Large intestine (tissue), 3 donors: ENCODE measurements at regions not wholly inside any gene's neighbourhood (a gene's known extent, or its start where the extent isn't known, plus 50 kb on each side); places are given as distances from the start of the nearest gene placed in this dataset.
"Not testable (repeated sequence)": the region's sequence is repeated elsewhere in the genome, so short reads cannot be mapped to it uniquely, and the experiment has no call there.

Experiments used
- DNase-seq, 2 donors: peaks; one replicate each; pipeline versions ENCODE4 v3.0.0 to v3.0.0-alpha.2; 2013
- H3K27ac ChIP-seq: one replicate; pipeline ENCODE4 v1.5.1; 2013; ENCODE audit warnings: low read length
- H3K27me3 ChIP-seq: 2 replicates; pipeline ENCODE4 v1.6.1; 2013; ENCODE audit warnings: low read length; ENCODE audit not compliant: control insufficient read depth, insufficient read depth
- H3K36me3 ChIP-seq: 2 replicates; pipeline ENCODE4 v1.6.1; 2013; ENCODE audit warnings: low read length; ENCODE audit not compliant: control insufficient read depth, insufficient read depth
- H3K4me1 ChIP-seq: one replicate; pipeline ENCODE4 v1.6.1; 2013; ENCODE audit warnings: low read length; ENCODE audit not compliant: control insufficient read depth, insufficient read depth
- H3K4me3 ChIP-seq: one replicate; pipeline ENCODE4 v1.5.1; 2013; ENCODE audit warnings: low read length
- H3K9me3 ChIP-seq: one replicate; pipeline ENCODE4 v1.6.1; 2013; ENCODE audit warnings: mild to moderate bottlenecking, low read depth, low read length, moderate library complexity; ENCODE audit not compliant: control insufficient read depth
- WGBS: methylation state at CpG from one replicate; pipeline ENCODE4 v1.1.5; 2013; ENCODE audit warnings: low lambda C conversion rate; ENCODE audit not compliant: insufficient coverage; 5-methylcytosine and 5-hydroxymethylcytosine counted together

DNA sequence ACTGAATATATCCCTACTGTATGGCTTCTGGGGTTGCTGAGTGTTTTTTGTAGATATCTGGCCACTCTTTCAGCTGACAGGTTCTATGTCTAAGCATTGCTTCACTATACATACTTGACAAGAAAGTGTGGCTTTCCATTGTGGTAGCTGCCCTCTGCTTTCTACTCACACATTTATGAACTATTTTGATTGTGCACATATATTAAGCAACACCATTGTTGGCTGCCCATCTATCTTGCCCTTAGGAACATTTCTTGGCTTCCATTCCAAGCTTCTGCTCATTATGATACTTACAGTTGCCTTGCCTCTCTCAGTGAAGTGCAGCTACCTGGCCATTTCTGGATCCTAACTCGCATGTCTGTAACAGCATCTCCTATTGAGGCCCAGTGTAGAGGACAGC is 153.6 kb upstream of the MOCS2 start:
- Histone ChIP-seq H3K27ac (no peak overlapping the region), H3K4me1 (no peaks in the 10 kb centered on the region), H3K27me3 (no peaks in the 10 kb centered on the region), H3K9me3 (peaks cover 3% of the 10 kb centered on the region), H3K36me3 (no peaks in the 10 kb centered on the region), H3K4me3 (no peak overlapping the region)
- no peak for DNase-seq
- WGBS = 100% methylated on average over 1 of the region's 1 CpG

DNA sequence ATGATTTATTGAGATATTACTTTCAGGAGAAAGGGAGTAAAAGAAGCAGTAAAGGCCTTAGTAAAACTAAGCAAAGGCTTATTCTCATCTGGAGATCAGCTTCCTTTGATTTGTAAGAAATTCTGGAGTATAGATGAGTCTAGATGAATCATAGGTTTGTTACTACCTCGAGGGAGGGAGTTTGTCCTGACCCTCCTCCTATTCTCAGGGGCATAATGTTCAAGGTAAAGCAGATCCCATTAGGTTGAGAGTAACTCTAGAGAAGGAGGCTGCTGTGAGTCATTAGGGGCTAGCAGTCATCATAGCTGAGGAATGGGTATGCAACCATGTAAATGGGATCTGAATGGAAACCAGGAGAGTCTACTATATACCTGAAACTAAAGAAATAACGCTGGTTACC is 155.5 kb upstream of the MOCS2 start:
- DNase-seq = no peak
- Histone ChIP-seq H3K27me3 (no peaks in the 10 kb centered on the region), H3K36me3 (no peaks in the 10 kb centered on the region), H3K4me3 (no peak overlapping the region), H3K4me1 (no peaks in the 10 kb centered on the region), H3K27ac (no peak overlapping the region), H3K9me3 (peaks cover 4% of the 10 kb centered on the region)
- no CpG with 5 or more reads among the region's 2 CpGs for WGBS

DNA sequence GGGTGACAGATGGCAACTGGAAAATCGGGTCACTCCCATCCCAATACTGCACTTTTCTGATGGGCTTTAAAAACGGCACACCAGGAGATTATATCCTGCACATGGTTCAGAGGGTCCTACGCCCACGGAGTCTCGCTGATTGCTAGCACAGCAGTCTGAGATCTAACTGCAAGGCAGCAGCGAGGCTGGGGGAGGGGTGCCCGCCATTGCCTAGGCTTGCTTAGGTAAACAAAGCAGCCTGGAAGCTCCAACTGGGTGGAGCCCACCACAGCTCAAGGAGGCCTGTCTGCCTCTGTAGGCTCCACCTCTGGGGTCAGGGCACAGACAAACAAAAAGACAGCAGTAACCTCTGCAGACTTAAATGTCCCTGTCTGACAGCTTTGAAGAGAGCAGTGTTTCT is 158.7 kb upstream of the MOCS2 start:
- not testable (repeated sequence) for H3K27me3 ChIP-seq, H3K27ac ChIP-seq, DNase-seq, H3K36me3 ChIP-seq, H3K4me3 ChIP-seq, H3K9me3 ChIP-seq, H3K4me1 ChIP-seq
- no CpG with 5 or more reads among the region's 7 CpGs for WGBS

DNA sequence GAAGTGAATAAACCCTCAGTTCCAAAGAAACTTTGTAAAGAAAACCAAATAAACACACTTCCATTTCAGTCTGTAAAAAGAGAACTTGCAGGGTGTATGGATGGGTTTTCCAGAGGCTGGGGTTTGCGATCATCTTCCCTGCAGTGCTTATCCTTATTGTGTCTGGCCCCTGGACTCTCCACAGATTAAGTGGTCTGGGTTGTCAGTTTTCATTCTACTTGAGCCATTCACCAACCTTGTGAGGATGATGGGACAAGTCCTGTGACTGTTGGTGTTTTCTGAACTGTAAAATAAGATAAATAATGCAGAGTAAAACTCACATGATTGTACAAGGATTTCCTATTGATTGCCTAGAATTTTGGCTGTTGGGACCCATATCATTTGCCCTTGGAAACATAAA is 166.1 kb upstream of the MOCS2 start:
- H3K4me3 ChIP-seq = no peak overlapping the region
- H3K27me3 ChIP-seq = no peaks in the 10 kb centered on the region
- H3K9me3 ChIP-seq = no peaks in the 10 kb centered on the region
- WGBS = no CpG with 5 or more reads among the region's 1 CpG
- no peak overlapping the region for H3K27ac ChIP-seq
- no peaks in the 10 kb centered on the region for H3K4me1 ChIP-seq
- H3K36me3 ChIP-seq = no peaks in the 10 kb centered on the region
- DNase-seq = no peak

DNA sequence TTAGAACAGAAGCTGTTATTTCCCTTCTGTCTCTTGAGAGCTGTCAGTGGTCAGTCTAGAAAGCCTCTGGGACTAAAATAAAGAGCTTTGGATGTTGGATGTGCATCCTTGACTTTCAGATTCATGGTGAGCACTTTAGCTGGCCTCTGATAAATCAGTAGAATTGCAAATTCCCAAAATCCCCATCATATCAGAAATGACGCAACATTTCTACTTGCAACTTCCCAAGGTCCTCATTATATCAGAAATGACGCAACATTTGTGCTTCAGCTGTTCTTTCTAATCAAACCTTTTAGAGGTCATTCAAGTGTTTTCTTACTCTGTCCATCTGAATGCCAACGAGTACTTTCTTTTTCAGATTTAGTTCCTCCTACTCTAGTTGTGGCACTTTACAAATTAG is 167.3 kb upstream of the MOCS2 start:
- H3K27ac ChIP-seq = no peak overlapping the region
- H3K4me1 ChIP-seq = no peaks in the 10 kb centered on the region
- H3K27me3 ChIP-seq = no peaks in the 10 kb centered on the region
- no peak for DNase-seq
- H3K36me3 ChIP-seq = no peaks in the 10 kb centered on the region
- no CpG with 5 or more reads among the region's 3 CpGs for WGBS
- H3K9me3 ChIP-seq = no peaks in the 10 kb centered on the region
- no peak overlapping the region for H3K4me3 ChIP-seq

DNA sequence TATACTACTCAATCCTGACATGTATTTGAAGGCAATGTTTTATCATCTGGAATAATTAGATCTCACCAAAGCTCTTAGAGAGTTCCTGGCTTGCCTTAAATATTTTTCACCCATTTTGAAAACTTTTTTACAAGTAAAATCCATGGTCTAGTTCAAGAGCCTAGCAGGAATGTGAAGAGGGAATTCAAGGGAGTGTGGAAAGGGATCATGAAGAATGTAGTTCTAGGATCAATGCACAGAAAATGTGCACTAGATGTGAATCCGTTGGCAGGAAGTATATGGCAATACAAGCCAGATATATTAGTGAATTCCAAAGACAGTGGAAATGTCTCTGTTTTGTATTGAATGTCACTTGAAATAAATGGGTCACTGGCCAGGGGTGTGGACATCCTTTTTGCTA is 167.9 kb upstream of the MOCS2 start:
- no peak for DNase-seq
- Histone ChIP-seq H3K4me1 (no peaks in the 10 kb centered on the region), H3K36me3 (no peaks in the 10 kb centered on the region), H3K27me3 (no peaks in the 10 kb centered on the region), H3K9me3 (no peaks in the 10 kb centered on the region), H3K27ac (no peak overlapping the region), H3K4me3 (no peak overlapping the region)
- WGBS = 100% methylated on average over 1 of the region's 1 CpG

DNA sequence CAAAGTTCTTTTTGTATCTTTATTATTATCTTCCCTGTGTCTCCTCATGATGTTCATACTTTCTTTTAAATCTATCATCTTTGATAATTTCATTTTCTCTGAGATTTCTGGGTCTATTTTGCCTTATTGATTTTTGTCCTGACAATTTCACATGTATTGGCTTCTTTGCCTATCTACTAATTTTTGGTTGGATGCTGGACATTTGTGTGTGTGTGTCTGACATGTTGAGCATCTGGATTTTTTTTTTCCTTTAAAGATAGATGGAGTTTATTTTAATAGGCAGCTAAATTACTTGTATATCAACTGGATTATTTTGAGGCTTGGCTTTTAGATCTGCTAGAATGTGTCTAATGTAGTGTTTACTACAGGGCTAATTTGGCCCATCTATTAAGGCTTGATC is 178.0 kb upstream of the MOCS2 start:
- Histone ChIP-seq H3K27ac (no peak overlapping the region), H3K9me3 (no peaks in the 10 kb centered on the region), H3K4me1 (no peaks in the 10 kb centered on the region), H3K4me3 (no peak overlapping the region), H3K27me3 (no peaks in the 10 kb centered on the region), H3K36me3 (no peaks in the 10 kb centered on the region)
- no peak for DNase-seq

DNA sequence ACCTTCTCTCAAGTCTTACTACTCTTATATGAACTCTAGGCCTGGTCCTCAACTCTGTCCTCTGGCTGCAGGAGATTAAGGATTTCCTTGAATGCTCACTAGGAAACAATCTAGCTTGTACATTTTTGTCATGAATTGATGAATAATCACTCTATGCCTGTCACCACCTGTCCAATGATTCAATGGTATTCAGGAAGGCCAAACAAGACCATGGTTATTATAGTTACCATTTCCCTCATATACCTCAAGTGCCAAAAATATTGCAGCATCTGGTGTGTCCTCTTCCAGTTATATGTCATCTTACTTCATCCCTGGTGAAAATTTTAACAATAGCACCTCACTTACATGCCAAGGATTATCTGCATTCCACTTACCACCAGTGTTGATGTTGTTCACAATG is 179.0 kb upstream of the MOCS2 start:
- H3K27ac ChIP-seq = no peak overlapping the region
- no peaks in the 10 kb centered on the region for H3K27me3 ChIP-seq
- no peaks in the 10 kb centered on the region for H3K9me3 ChIP-seq
- H3K36me3 ChIP-seq = no peaks in the 10 kb centered on the region
- no peaks in the 10 kb centered on the region for H3K4me1 ChIP-seq
- DNase-seq = no peak
- no peak overlapping the region for H3K4me3 ChIP-seq

DNA sequence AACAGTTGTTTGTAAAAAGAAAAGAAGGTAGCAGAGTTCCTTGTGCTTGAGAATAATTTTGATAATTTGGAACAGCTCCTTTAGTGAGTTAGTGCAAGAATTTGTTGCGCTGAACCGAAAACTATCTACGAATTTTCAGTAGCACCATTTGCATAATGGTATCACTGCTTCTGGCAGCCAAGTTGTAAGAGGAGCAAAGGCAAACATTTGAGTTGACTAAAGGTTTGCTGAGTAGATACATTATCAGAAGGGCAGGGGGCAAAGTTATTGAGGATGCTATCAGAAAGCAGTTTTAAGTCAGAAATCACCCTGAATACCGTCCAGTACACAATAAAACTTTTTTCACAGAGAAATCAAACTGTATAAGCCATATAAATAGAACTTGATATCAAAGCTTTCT is 181.5 kb upstream of the MOCS2 start:
- DNase-seq = no peak
- Histone ChIP-seq H3K36me3 (no peaks in the 10 kb centered on the region), H3K9me3 (no peaks in the 10 kb centered on the region), H3K4me1 (no peaks in the 10 kb centered on the region), H3K27me3 (no peaks in the 10 kb centered on the region), H3K4me3 (no peak overlapping the region), H3K27ac (no peak overlapping the region)
- WGBS = no CpG with 5 or more reads among the region's 4 CpGs

DNA sequence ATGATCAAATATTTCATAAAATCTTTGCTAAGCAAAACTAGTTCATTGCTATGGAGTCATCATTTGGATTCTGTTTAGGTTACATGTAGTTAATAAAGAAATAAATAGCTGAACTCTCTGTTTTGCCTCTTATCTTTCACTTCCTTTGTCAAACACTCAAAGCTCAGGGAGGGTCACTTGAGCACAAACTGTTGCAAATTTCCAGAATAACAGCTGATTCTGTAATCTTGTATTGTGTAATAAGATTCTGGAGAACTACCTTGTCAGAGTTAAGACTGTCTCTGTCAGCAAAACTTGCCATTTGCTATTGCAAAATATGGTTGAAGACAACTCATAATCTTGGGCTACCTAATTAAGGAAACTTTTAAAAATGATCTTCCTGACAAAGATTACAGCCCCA is 182.0 kb upstream of the MOCS2 start:
- H3K27me3 ChIP-seq = no peaks in the 10 kb centered on the region
- H3K36me3 ChIP-seq = no peaks in the 10 kb centered on the region
- peak; percentile 27 to 43 for DNase-seq
- no peaks in the 10 kb centered on the region for H3K4me1 ChIP-seq
- no peak overlapping the region for H3K4me3 ChIP-seq
- no peak overlapping the region for H3K27ac ChIP-seq
- H3K9me3 ChIP-seq = no peaks in the 10 kb centered on the region

DNA sequence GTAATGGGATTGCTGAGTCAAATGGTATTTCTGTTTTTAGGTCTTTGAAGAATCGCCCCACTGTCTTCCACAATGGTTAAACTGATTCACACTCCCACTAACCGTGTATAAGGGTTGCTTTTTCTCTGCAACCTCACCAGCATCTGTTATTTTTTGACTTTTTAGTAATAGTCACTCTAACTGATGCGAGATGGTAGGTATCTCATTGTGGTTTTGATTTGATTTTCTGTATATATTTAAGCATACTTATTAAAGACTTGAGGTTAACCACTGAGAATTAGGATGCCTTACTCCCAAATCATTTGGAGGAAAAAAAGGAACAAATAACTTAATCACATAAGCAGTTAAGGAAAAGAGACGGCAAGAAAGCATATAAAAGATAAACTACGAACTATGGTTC is 181.6 kb upstream of the FST start:
- Histone ChIP-seq H3K9me3 (no peaks in the 10 kb centered on the region), H3K27ac (no peak overlapping the region), H3K36me3 (no peaks in the 10 kb centered on the region), H3K27me3 (no peaks in the 10 kb centered on the region), H3K4me3 (no peak overlapping the region), H3K4me1 (no peaks in the 10 kb centered on the region)
- DNase-seq = no peak
- 68% methylated on average over 4 of the region's 5 CpGs for WGBS

DNA sequence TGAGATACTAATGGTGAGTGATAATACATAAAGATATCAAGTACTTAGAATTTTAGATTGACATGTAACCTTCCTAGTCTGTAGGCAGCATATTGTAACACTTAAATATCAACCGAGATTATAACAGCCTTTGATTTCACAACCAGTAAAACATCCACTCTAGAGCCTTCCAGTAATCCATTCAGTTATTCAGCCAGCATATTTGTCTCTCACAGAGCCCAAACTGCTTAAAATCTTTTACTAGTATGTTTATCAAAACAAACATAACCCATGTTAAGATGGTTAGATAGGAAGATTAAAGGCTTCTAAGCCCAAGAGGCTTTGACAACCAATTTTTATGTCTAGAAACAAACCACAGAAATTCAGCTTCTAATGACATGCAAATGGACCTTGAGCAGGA is 177.9 kb upstream of the FST start:
- Histone ChIP-seq H3K27me3 (no peaks in the 10 kb centered on the region), H3K4me1 (no peaks in the 10 kb centered on the region), H3K9me3 (no peaks in the 10 kb centered on the region), H3K27ac (no peak overlapping the region), H3K4me3 (no peak overlapping the region), H3K36me3 (no peaks in the 10 kb centered on the region)
- no peak for DNase-seq
- WGBS = 50% methylated on average over 1 of the region's 1 CpG
